ENCODE measurements at regions not wholly inside any gene's neighbourhood (a gene's known extent, or its start where the extent isn't known, plus 50 kb on each side); places are given as distances from the start of the nearest gene placed in this dataset.

GRCh38 chr12:77725611-77726010, 105.1 kb upstream of the NAV3 start:
- no peak for DNase-seq
- intact Hi-C loops (cut with micrococcal nuclease), result no loop called here
- ATAC-seq, result no peak

GRCh38 chr12:77724367-77724957, 106.2 kb upstream of the NAV3 start:
- peak; percentile 74 for ATAC-seq
- DNase-seq, result no peak
- intact Hi-C loops (cut with micrococcal nuclease), result loop anchor here (5.0 kb wide), 1 partner anchor 198 kb away; no protein-coding TSS in a partner anchor

- DNase-seq (no peak), ATAC-seq (no peak)
- intact Hi-C loops (cut with micrococcal nuclease), result loop anchor here (5.0 kb wide), 1 partner anchor 199 kb away; no protein-coding TSS in a partner anchor
Observed at GRCh38 chr12:77723308-77723707, 107.4 kb upstream of the NAV3 start.

GRCh38 chr12:77722536-77722935, 108.2 kb upstream of the NAV3 start:
- DNase-seq (no peak), ATAC-seq (no peak)
- intact Hi-C loops (cut with micrococcal nuclease), result loop anchor here (5.0 kb wide), 1 partner anchor 200 kb away; no protein-coding TSS in a partner anchor

- intact Hi-C loops (cut with micrococcal nuclease), result loop anchor here (5.0 kb wide), 1 partner anchor 202 kb away; no protein-coding TSS in a partner anchor
- no peak for ATAC-seq
- DNase-seq, result no peak
Observed at GRCh38 chr12:77720258-77720657, 110.4 kb upstream of the NAV3 start.

- intact Hi-C loops (cut with micrococcal nuclease), result no loop called here
- ATAC-seq (no peak), DNase-seq (no peak)
Observed at GRCh38 chr12:77710209-77710608, 120.5 kb upstream of the NAV3 start.

GRCh38 chr12:77697126-77697525, 133.6 kb upstream of the NAV3 start:
- no peak for DNase-seq
- ATAC-seq, result no peak
- intact Hi-C loops (cut with micrococcal nuclease), result no loop called here

GRCh38 chr12:77696183-77696582, 134.5 kb upstream of the NAV3 start:
- ATAC-seq, result no peak
- intact Hi-C loops (cut with micrococcal nuclease), result no loop called here
- no peak for DNase-seq

- intact Hi-C loops (cut with micrococcal nuclease), result loop anchor here (5.0 kb wide), 1 partner anchor 537 kb away; no protein-coding TSS in a partner anchor
- DNase-seq (no peak), ATAC-seq (no peak)
Observed at GRCh38 chr12:77689510-77690086, 141.1 kb upstream of the NAV3 start.

GRCh38 chr12:77687321-77687720, 143.4 kb upstream of the NAV3 start:
- DNase-seq (no peak), ATAC-seq (no peak)
- intact Hi-C loops (cut with micrococcal nuclease), result loop anchor here (5.0 kb wide), 1 partner anchor 535 kb away; no protein-coding TSS in a partner anchor

GRCh38 chr12:77686760-77687159, 143.9 kb upstream of the NAV3 start:
- ATAC-seq (no peak), DNase-seq (no peak)
- intact Hi-C loops (cut with micrococcal nuclease), result loop anchor here (5.0 kb wide), 1 partner anchor 534 kb away; no protein-coding TSS in a partner anchor

- DNase-seq (no peak), ATAC-seq (no peak)
- intact Hi-C loops (cut with micrococcal nuclease), result loop anchor here (5.0 kb wide), 1 partner anchor 534 kb away; no protein-coding TSS in a partner anchor
Observed at GRCh38 chr12:77685901-77686300, 144.8 kb upstream of the NAV3 start.

GRCh38 chr12:77685112-77685511, 145.6 kb upstream of the NAV3 start:
- intact Hi-C loops (cut with micrococcal nuclease), result loop anchor here (5.0 kb wide), 1 partner anchor 533 kb away; no protein-coding TSS in a partner anchor
- DNase-seq, result peak; percentile 29
- peak; percentile 61 for ATAC-seq

- intact Hi-C loops (cut with micrococcal nuclease), result no loop called here
- no peak for DNase-seq
- no peak for ATAC-seq
Observed at GRCh38 chr12:77682488-77682887, 148.2 kb upstream of the NAV3 start.

- DNase-seq (no peak), ATAC-seq (no peak)
- intact Hi-C loops (cut with micrococcal nuclease), result no loop called here
Observed at GRCh38 chr12:77681726-77682125, 149.0 kb upstream of the NAV3 start.

- intact Hi-C loops (cut with micrococcal nuclease), result no loop called here
- ATAC-seq (no peak), DNase-seq (no peak)
Observed at GRCh38 chr12:77679686-77680085, 151.0 kb upstream of the NAV3 start.

- ATAC-seq (no peak), DNase-seq (no peak)
- intact Hi-C loops (cut with micrococcal nuclease), result no loop called here
Observed at GRCh38 chr12:77678621-77679020, 152.1 kb upstream of the NAV3 start.

- ATAC-seq (no peak), DNase-seq (no peak)
- intact Hi-C loops (cut with micrococcal nuclease), result no loop called here
Observed at GRCh38 chr12:77667101-77667500, 163.6 kb upstream of the NAV3 start.

GRCh38 chr12:77648716-77649115, 182.0 kb upstream of the NAV3 start:
- DNase-seq, result no peak
- intact Hi-C loops (cut with micrococcal nuclease), result no loop called here
- ATAC-seq, result no peak

- no peak for DNase-seq
- ATAC-seq, result no peak
- intact Hi-C loops (cut with micrococcal nuclease), result no loop called here
Observed at GRCh38 chr12:77645966-77646598, 184.6 kb upstream of the NAV3 start.

Data from left ventricle myocardium superior (tissue), 1 donor.